Ishikawa (cell line): ENCODE measurements at regions not wholly inside any gene's neighbourhood (a gene's known extent, or its start where the extent isn't known, plus 50 kb on each side); places are given as distances from the start of the nearest gene placed in this dataset.

Experiments used
- EGR1 ChIP-seq: IDR thresholded peaks from 2 replicates; pipeline ENCODE4 v1.6.1; 2012
- EP300 ChIP-seq: IDR thresholded peaks from 2 replicates; pipeline ENCODE4 v1.6.1; 2012; ENCODE audit warnings: borderline replicate concordance
- TAF1 ChIP-seq: IDR thresholded peaks from 2 replicates; pipeline ENCODE4 v1.6.1; 2012; ENCODE audit warnings: low read depth, mild to moderate bottlenecking
- YY1 ChIP-seq: IDR thresholded peaks from 2 replicates; pipeline ENCODE4 v1.6.1; 2012; ENCODE audit warnings: low read depth
- ZBTB7A ChIP-seq: IDR thresholded peaks from 2 replicates; pipeline ENCODE4 v1.6.1; 2012; ENCODE audit warnings: low read depth
- TF ChIP-seq, protein P1 (sequence below): IDR thresholded peaks from 2 replicates; pipeline ENCODE4 v1.6.1; 2012
- TF ChIP-seq, protein P2 (sequence below): IDR thresholded peaks from 2 replicates; pipeline ENCODE4 v1.6.1; 2012; ENCODE audit warnings: low read depth, mild to moderate bottlenecking

DNA sequence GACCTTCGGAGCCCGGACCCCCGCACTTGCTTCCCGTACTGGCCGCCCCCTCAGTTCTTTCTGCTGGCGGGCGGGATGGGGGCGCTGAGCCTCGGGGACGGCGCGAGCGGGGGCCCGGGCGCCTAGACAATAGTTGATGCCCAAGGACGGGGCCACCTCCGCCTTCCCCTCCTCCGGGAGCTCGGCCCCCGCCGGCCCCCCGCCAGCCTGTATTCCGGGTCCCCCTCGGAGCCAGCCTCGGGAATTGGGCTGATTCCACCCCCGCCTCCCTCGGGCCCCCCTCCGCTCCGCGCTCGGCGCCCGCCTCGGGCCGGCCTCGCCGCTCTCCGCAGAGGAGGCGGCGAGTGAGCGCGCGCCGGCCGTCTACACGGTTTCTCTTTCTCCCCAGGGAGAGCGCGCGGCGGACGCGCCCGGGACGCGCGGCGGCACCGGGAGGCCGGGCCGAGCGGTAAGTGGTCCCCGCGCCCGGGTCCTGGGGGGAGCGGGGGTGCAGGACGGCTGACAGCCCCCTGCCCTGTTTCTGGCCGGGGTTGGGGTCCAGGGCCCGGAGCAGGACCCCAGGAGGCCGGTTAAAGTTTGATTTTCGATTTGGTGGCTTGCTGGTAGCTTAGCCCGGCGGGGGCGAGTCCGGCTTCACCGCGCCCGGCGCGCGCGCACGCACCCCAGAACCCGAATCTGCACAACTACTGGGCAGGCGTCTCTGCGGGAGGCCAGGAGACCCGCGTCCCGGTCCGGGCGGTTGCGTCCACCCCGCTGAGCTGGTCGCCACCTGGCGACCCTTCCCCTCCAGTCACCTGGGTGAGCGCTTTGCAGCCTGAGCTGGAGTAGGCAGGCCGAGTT is 413.7 kb downstream of the PCNX1 start:
- TF ChIP-seq, protein P1, sequence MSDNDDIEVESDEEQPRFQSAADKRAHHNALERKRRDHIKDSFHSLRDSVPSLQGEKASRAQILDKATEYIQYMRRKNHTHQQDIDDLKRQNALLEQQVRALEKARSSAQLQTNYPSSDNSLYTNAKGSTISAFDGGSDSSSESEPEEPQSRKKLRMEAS: no peak
- no peak for TF ChIP-seq EP300
- TF ChIP-seq YY1: no peak
- TF ChIP-seq ZBTB7A: no peak
- no peak for TF ChIP-seq EGR1
- TF ChIP-seq TAF1: no peak; the same call in 1 of the 2 replicates
- TF ChIP-seq, protein P2, sequence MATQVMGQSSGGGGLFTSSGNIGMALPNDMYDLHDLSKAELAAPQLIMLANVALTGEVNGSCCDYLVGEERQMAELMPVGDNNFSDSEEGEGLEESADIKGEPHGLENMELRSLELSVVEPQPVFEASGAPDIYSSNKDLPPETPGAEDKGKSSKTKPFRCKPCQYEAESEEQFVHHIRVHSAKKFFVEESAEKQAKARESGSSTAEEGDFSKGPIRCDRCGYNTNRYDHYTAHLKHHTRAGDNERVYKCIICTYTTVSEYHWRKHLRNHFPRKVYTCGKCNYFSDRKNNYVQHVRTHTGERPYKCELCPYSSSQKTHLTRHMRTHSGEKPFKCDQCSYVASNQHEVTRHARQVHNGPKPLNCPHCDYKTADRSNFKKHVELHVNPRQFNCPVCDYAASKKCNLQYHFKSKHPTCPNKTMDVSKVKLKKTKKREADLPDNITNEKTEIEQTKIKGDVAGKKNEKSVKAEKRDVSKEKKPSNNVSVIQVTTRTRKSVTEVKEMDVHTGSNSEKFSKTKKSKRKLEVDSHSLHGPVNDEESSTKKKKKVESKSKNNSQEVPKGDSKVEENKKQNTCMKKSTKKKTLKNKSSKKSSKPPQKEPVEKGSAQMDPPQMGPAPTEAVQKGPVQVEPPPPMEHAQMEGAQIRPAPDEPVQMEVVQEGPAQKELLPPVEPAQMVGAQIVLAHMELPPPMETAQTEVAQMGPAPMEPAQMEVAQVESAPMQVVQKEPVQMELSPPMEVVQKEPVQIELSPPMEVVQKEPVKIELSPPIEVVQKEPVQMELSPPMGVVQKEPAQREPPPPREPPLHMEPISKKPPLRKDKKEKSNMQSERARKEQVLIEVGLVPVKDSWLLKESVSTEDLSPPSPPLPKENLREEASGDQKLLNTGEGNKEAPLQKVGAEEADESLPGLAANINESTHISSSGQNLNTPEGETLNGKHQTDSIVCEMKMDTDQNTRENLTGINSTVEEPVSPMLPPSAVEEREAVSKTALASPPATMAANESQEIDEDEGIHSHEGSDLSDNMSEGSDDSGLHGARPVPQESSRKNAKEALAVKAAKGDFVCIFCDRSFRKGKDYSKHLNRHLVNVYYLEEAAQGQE: no peak
